BE2C (cell line): ENCODE measurements at regions not wholly inside any gene's neighbourhood (a gene's known extent, or its start where the extent isn't known, plus 50 kb on each side); places are given as distances from the start of the nearest gene placed in this dataset.

Source experiments
- DNase-seq: peaks from one replicate; pipeline ENCODE4 v3.0.0-alpha.2; 2020
- H3K27me3 ChIP-seq: fragments of 250-450 bp; sonication (Bioruptor Pico); 2 replicates; pipeline ENCODE4 v1.5.1; 2020; ENCODE audit warnings: mild to moderate bottlenecking
- H3K36me3 ChIP-seq: fragments of 250-450 bp; sonication (Bioruptor Pico); 2 replicates; pipeline ENCODE4 v1.5.1; 2020; ENCODE audit warnings: mild to moderate bottlenecking
- H3K4me1 ChIP-seq: fragments of 250-450 bp; sonication (Bioruptor Pico); 2 replicates; pipeline ENCODE4 v1.5.1; 2020
- H3K4me3 ChIP-seq: 2 replicates; pipeline ENCODE4 v1.5.1; 2011; ENCODE audit warnings: low read depth, low read length
- H3K9me3 ChIP-seq: fragments of 250-450 bp; sonication (Bioruptor Pico); 2 replicates; pipeline ENCODE4 v1.5.1; 2020
- TF ChIP-seq, protein P1 (sequence below): IDR thresholded peaks from 2 replicates; pipeline ENCODE4 v1.5.1; 2012; ENCODE audit warnings: mild to moderate bottlenecking, low read depth, low read length

DNA sequence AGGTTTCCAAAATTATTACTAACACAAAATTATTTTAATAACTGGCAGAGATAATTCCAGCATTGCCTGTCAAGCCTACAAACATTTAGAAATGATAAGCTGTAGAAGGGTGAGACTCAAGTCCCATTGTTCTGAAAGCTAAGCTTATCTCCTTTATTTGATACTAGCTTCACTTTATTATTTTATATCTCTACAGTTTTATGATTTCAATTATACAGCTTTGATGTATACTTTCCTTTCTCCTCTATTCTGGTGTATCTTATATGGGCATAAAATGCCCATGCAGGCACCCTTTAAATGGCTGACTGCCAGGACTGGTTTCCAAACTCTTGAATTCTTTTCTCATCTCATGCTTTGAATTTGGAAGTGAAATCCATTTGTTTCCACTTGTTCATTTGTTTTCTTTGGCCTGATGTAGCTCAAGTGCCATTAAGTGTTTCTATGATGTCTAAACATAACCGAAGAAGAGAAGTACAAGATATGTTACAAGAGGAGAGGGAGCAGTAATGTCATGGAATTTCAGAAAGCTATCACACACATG is 372.1 kb upstream of the ARHGEF26 start:
- H3K4me3 ChIP-seq, result no peak overlapping the region
- no peak for DNase-seq
- no peaks in the 10 kb centered on the region for H3K9me3 ChIP-seq
- H3K4me1 ChIP-seq, result no peaks in the 10 kb centered on the region
- no peaks in the 10 kb centered on the region for H3K36me3 ChIP-seq
- no peaks in the 10 kb centered on the region for H3K27me3 ChIP-seq
- TF ChIP-seq, protein P1, sequence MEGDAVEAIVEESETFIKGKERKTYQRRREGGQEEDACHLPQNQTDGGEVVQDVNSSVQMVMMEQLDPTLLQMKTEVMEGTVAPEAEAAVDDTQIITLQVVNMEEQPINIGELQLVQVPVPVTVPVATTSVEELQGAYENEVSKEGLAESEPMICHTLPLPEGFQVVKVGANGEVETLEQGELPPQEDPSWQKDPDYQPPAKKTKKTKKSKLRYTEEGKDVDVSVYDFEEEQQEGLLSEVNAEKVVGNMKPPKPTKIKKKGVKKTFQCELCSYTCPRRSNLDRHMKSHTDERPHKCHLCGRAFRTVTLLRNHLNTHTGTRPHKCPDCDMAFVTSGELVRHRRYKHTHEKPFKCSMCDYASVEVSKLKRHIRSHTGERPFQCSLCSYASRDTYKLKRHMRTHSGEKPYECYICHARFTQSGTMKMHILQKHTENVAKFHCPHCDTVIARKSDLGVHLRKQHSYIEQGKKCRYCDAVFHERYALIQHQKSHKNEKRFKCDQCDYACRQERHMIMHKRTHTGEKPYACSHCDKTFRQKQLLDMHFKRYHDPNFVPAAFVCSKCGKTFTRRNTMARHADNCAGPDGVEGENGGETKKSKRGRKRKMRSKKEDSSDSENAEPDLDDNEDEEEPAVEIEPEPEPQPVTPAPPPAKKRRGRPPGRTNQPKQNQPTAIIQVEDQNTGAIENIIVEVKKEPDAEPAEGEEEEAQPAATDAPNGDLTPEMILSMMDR, result no peak

DNA sequence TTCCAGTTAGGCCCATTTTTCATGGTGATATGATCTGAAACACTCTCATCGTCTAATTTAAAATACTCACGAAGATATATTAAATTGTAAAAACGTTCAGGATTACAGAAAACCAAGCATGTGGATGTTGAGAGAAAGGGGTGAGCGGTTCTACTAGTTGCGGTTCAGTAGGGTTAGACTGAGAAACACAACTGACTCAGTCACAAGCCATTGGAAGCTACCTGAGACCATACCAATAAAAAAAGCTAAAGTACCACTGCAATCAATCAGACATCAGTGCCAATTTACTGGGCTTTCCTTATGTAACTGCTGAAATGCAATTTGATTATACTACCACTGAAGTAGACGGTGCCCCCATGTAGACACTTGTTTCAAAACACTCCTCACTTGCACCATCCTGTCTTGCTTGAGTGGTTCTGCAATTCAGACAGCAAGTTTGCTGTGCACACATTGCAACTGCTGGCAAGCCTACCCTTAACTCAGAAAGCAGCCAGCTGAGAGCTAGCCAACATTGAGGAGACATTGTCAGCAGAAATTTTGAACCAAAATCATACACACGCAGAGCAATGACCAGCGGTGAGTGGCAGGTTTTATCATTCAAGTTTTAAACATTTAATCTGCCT is 368.7 kb upstream of the ARHGEF26 start:
- Histone ChIP-seq H3K4me3 (no peak overlapping the region), H3K4me1 (no peaks in the 10 kb centered on the region), H3K27me3 (no peaks in the 10 kb centered on the region), H3K9me3 (no peaks in the 10 kb centered on the region), H3K36me3 (no peaks in the 10 kb centered on the region)
- no peak for DNase-seq
- TF ChIP-seq, protein P1, result no peak

DNA sequence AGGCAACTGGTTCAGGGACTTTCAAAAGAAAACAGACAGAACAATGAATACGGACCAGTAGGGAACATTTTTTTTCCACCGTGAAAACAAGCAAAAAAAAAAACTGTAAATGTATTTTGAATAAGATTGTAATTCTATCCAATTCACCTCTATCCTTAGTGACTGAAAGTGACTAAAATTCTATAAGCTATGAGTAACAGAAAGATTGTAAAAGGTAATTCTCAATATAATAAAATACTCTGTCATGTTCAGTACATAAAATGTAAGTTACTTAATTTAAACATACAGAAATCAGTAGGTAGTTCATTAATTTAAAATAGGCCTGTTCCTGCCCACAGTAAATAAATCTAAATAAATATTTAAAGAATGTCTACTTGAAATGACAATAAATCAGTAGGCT is 368.2 kb upstream of the ARHGEF26 start:
- no peaks in the 10 kb centered on the region for H3K27me3 ChIP-seq
- H3K4me1 ChIP-seq, result no peaks in the 10 kb centered on the region
- DNase-seq, result no peak
- H3K9me3 ChIP-seq, result no peaks in the 10 kb centered on the region
- TF ChIP-seq, protein P1, result no peak
- no peaks in the 10 kb centered on the region for H3K36me3 ChIP-seq
- H3K4me3 ChIP-seq, result no peak overlapping the region

DNA sequence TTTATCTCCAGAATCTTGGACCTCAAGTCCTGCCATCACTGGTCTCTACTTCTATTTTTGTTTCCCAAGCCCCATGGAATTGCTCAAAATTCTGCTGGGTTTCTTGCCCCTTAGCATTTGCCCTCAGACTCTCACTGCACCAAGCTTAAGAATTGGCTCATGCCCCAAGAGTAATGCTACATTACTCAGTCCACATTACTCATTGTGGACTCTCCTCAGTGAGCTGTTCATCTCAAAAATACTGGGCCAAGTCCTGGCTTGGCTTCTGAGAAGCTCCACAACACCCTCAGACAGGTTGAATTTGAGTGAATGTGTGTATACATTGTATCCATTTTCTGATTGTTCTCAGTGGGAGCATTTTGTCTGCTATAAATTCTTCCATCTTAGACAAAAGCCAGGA is 364.4 kb upstream of the ARHGEF26 start:
- Histone ChIP-seq H3K36me3 (no peaks in the 10 kb centered on the region), H3K4me3 (no peak overlapping the region), H3K9me3 (no peaks in the 10 kb centered on the region; the same call in 1 of the 2 replicates), H3K4me1 (no peaks in the 10 kb centered on the region), H3K27me3 (no peaks in the 10 kb centered on the region)
- no peak for DNase-seq
- TF ChIP-seq, protein P1, result no peak

DNA sequence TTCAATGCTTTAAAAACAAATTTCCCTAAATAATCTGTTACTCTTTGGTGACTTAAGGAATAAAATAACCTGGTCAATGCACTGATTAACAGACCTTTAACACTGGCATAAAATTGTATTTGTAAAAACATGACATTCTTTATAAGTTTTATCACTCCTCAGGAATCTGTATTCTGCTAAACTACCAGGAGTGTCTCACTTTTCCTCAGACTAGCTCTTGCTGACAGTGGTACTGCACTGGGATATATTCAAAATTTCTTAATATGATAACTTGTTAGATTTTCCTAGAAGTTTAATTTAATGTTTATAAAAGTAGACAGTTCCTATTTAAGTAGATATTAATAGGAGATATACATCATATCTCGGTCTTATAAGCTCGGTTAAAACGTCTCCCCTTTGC is 363.4 kb upstream of the ARHGEF26 start:
- TF ChIP-seq, protein P1, result no peak
- Histone ChIP-seq H3K36me3 (no peaks in the 10 kb centered on the region), H3K27me3 (no peaks in the 10 kb centered on the region), H3K4me1 (no peaks in the 10 kb centered on the region), H3K9me3 (no peaks in the 10 kb centered on the region; the same call in 1 of the 2 replicates), H3K4me3 (no peak overlapping the region)
- no peak for DNase-seq

DNA sequence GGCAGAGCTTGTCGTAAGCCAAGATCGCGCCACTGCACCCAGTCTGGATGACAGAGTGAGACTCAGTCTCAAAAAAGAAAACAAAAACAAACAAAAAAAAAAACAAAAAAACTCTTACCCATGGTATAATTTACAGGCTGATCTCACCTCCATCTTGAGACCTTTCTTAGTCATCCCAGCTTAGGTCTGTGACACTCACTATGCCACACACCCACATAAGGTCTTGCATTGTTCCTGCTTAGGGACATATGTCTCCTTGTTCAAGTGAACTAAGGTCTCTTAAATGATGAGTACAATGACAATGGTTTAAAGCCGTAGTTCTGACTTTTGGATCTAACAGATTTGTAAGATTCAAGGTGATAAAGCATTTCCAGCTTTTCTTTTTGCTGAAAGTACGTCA is 360.2 kb upstream of the ARHGEF26 start:
- no peaks in the 10 kb centered on the region; the same call in 1 of the 2 replicates for H3K9me3 ChIP-seq
- TF ChIP-seq, protein P1, result no peak
- no peak for DNase-seq
- H3K4me3 ChIP-seq, result no peak overlapping the region
- no peaks in the 10 kb centered on the region for H3K27me3 ChIP-seq
- no peaks in the 10 kb centered on the region for H3K36me3 ChIP-seq
- no peaks in the 10 kb centered on the region for H3K4me1 ChIP-seq
